Spleen (tissue), 7 donors: ENCODE measurements at regions not wholly inside any gene's neighbourhood (a gene's known extent, or its start where the extent isn't known, plus 50 kb on each side); places are given as distances from the start of the nearest gene placed in this dataset.

Experiments
- CTCF ChIP-seq, 11 experiments: fragments of 200-600 bp in 7 of 11; fragments of 450-650 bp in 4 of 11; sonication (generic) in 4 of 11; IDR thresholded peaks in 8 of 11; conservative IDR thresholded peaks in 3 of 11; 1 replicate in 7 of 11; 2 replicates in 4 of 11; pipeline versions ENCODE4 v1.4.0 to v1.8.0; 2016 to 2021; ENCODE audit warnings: antibody characterized with exemption in 11 of 11, inconsistent platforms in 4 of 11, mild to moderate bottlenecking in 1 of 11
- POLR2A ChIP-seq, 3 donors: fragments of 450-650 bp; IDR thresholded peaks; one replicate each; pipeline ENCODE4 v1.5.1; 2017; ENCODE audit warnings: antibody characterized with exemption in 3 of 3, mild to moderate bottlenecking in 1 of 3
- POLR2AphosphoS5 ChIP-seq, 3 donors: sonication (generic); formaldehyde crosslinking; IDR thresholded peaks; one replicate each; pipeline ENCODE4 v1.5.1; 2017; ENCODE audit warnings: antibody characterized with exemption in 3 of 3
- donor health status: DM: no; HTN: no; CAD: no; lungs with moderate emphysema.
- donor health status: DM: no; HTN: no; CAD: no.
- donor health status: DM: no; HTN: no; CAD: no.

- TF ChIP-seq CTCF (IDR thresholded peaks at IDR 0.05 in 8 of 11, conservative IDR thresholded peaks at IDR 0.05 in 3 of 11) (no peak), POLR2A (IDR thresholded peaks at IDR 0.05) (no peak), POLR2AphosphoS5 (IDR thresholded peaks at IDR 0.05) (no peak)
Measured at GRCh38 chr7:24440892-24441291, 132.4 kb upstream of the PALS2 start.
